Glomerular endothelial cell (primary cell): ENCODE measurements at regions not wholly inside any gene's neighbourhood (a gene's known extent, or its start where the extent isn't known, plus 50 kb on each side); places are given as distances from the start of the nearest gene placed in this dataset.
"Not testable (repeated sequence)": the region's sequence is repeated elsewhere in the genome, so short reads cannot be mapped to it uniquely, and the experiment has no call there.

Source experiments
- DNase-seq: peaks from one replicate; pipeline ENCODE4 v3.0.0-alpha.2; 2011; ENCODE audit warnings: low read depth, low spot score; ENCODE audit errors: extremely low read depth

- DNase-seq, result no peak
Measured at GRCh38 chr1:192475970-192476369, 99.6 kb upstream of the RGS1 start.

- DNase-seq, result no peak
Measured at GRCh38 chr1:192476802-192477298, 98.7 kb upstream of the RGS1 start.

- DNase-seq, result no peak
Measured at GRCh38 chr1:192477630-192478029, 97.9 kb upstream of the RGS1 start.

- DNase-seq, result peak; percentile 68
Measured at GRCh38 chr1:192485692-192486436, 89.7 kb upstream of the RGS1 start.

- DNase-seq, result no peak
Measured at GRCh38 chr1:192488058-192488457, 87.5 kb upstream of the RGS1 start.

- DNase-seq, result no peak
Measured at GRCh38 chr1:192489047-192489446, 86.5 kb upstream of the RGS1 start.

- DNase-seq, result peak; percentile 75
Measured at GRCh38 chr1:192489748-192490147, 85.8 kb upstream of the RGS1 start.

GRCh38 chr1:192491804-192492554 is 83.6 kb upstream of the RGS1 start:
- no peak for DNase-seq

- DNase-seq, result no peak
Measured at GRCh38 chr1:192493584-192493983, 82.0 kb upstream of the RGS1 start.

- DNase-seq, result no peak
Measured at GRCh38 chr1:192496369-192497056, 79.1 kb upstream of the RGS1 start.

- no peak for DNase-seq
Measured at GRCh38 chr1:192497214-192497794, 78.3 kb upstream of the RGS1 start.

GRCh38 chr1:192498092-192498491 is 77.5 kb upstream of the RGS1 start:
- DNase-seq, result not testable (repeated sequence)

- DNase-seq, result not testable (repeated sequence)
Measured at GRCh38 chr1:192499061-192499581, 76.5 kb upstream of the RGS1 start.

- not testable (repeated sequence) for DNase-seq
Measured at GRCh38 chr1:192500541-192500940, 75.0 kb upstream of the RGS1 start.

- DNase-seq, result no peak
Measured at GRCh38 chr1:192506741-192507155, 68.8 kb upstream of the RGS1 start.

- DNase-seq, result no peak
Measured at GRCh38 chr1:192512426-192513162, 63.0 kb upstream of the RGS1 start.

GRCh38 chr1:192513196-192513595 is 62.4 kb upstream of the RGS1 start:
- no peak for DNase-seq

GRCh38 chr1:192513697-192514096 is 61.9 kb upstream of the RGS1 start:
- DNase-seq, result no peak

GRCh38 chr1:192516776-192517297 is 58.7 kb upstream of the RGS1 start:
- DNase-seq, result no peak
